ENCODE measurements at regions not wholly inside any gene's neighbourhood (a gene's known extent, or its start where the extent isn't known, plus 50 kb on each side); places are given as distances from the start of the nearest gene placed in this dataset.

GRCh38 chr7:41113719-41114118 lies 589.2 kb downstream of the INHBA start:
- TF ChIP-seq, protein P1, sequence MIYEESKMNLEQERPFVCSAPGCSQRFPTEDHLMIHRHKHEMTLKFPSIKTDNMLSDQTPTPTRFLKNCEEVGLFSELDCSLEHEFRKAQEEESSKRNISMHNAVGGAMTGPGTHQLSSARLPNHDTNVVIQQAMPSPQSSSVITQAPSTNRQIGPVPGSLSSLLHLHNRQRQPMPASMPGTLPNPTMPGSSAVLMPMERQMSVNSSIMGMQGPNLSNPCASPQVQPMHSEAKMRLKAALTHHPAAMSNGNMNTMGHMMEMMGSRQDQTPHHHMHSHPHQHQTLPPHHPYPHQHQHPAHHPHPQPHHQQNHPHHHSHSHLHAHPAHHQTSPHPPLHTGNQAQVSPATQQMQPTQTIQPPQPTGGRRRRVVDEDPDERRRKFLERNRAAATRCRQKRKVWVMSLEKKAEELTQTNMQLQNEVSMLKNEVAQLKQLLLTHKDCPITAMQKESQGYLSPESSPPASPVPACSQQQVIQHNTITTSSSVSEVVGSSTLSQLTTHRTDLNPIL (CRISPR knock-in tag; IDR thresholded peaks at IDR 0.05; ENCODE audit: low read depth): no peak
- TF ChIP-seq RARB (CRISPR knock-in tag; IDR thresholded peaks at IDR 0.05): no peak
- no peak for TF ChIP-seq POU6F1 (CRISPR knock-in tag; IDR thresholded peaks at IDR 0.05; ENCODE audit: borderline replicate concordance, low read depth)
- no peak for TF ChIP-seq PATZ1 (CRISPR knock-in tag; IDR thresholded peaks at IDR 0.05; ENCODE audit: borderline replicate concordance)
- TF ChIP-seq ZNF8 (CRISPR knock-in tag; IDR thresholded peaks at IDR 0.05): no peak

All from SK-N-SH treated with all-trans-retinoic acid at 6 μM for 48 hours (cell line).